ENCODE measurements at regions not wholly inside any gene's neighbourhood (a gene's known extent, or its start where the extent isn't known, plus 50 kb on each side); places are given as distances from the start of the nearest gene placed in this dataset.

DNA sequence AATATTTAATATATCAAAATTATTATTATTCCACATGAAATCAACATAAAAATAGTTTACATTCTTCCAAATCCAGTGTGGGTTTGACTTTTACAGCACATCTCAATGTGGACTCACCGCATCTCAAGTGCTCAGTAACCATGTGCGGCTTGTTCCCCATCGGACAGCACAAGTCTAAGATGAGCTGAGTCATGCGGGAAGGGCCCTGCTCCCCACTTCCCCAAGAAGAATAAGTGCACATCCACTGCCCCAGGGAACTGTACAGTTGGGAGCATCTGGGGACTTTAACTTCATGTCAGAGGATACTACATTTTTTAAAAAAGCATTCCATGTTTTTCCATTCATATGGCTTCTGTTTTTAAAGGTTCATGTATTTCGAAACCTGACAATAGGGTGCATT is 325.6 kb downstream of the BTBD3 start:
- TF ChIP-seq CEBPB (IDR thresholded peaks at IDR 0.05) (no peak), EP300 (IDR thresholded peaks at IDR 0.05; ENCODE audit: borderline replicate concordance) (no peak), NFIC (IDR thresholded peaks at IDR 0.05) (no peak), FOXM1 (IDR thresholded peaks at IDR 0.05; ENCODE audit: borderline replicate concordance, low read depth) (no peak), EGR1 (IDR thresholded peaks at IDR 0.05) (no peak), YY1 (IDR thresholded peaks at IDR 0.05; ENCODE audit: low read depth) (no peak)
- TF ChIP-seq, protein P1, sequence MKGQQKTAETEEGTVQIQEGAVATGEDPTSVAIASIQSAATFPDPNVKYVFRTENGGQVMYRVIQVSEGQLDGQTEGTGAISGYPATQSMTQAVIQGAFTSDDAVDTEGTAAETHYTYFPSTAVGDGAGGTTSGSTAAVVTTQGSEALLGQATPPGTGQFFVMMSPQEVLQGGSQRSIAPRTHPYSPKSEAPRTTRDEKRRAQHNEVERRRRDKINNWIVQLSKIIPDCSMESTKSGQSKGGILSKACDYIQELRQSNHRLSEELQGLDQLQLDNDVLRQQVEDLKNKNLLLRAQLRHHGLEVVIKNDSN (IDR thresholded peaks at IDR 0.05): no peak

DNA sequence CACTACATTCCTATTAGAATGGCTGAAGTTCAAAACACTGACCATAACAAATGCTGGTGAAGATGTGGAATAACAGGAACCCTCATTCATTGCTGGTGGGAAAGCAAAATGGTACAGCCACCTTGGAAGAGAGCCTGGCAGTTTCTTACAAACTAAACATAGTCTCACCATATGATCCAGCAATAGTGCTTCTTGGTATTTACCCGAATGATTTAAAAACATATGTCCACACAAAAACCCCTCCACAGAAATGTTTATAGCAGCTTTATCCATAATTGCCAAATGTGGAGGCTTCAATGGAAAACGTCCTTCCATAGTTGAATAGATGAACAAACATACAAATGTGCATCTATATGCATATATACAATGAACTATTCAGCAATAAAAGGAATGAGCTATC is 330.8 kb downstream of the BTBD3 start:
- TF ChIP-seq TAF1 (IDR thresholded peaks at IDR 0.05; ENCODE audit: low read depth): no peak

- TF ChIP-seq, protein P2, sequence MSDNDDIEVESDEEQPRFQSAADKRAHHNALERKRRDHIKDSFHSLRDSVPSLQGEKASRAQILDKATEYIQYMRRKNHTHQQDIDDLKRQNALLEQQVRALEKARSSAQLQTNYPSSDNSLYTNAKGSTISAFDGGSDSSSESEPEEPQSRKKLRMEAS (IDR thresholded peaks at IDR 0.05): no peak
- TF ChIP-seq EGR1 (IDR thresholded peaks at IDR 0.05): no peak
- no peak for TF ChIP-seq TEAD4 (IDR thresholded peaks at IDR 0.05)
- TF ChIP-seq FOXM1 (IDR thresholded peaks at IDR 0.05; ENCODE audit: borderline replicate concordance, low read depth): no peak
- TF ChIP-seq ZBTB7A (IDR thresholded peaks at IDR 0.05; ENCODE audit: low read depth): no peak
- TF ChIP-seq, protein P3, sequence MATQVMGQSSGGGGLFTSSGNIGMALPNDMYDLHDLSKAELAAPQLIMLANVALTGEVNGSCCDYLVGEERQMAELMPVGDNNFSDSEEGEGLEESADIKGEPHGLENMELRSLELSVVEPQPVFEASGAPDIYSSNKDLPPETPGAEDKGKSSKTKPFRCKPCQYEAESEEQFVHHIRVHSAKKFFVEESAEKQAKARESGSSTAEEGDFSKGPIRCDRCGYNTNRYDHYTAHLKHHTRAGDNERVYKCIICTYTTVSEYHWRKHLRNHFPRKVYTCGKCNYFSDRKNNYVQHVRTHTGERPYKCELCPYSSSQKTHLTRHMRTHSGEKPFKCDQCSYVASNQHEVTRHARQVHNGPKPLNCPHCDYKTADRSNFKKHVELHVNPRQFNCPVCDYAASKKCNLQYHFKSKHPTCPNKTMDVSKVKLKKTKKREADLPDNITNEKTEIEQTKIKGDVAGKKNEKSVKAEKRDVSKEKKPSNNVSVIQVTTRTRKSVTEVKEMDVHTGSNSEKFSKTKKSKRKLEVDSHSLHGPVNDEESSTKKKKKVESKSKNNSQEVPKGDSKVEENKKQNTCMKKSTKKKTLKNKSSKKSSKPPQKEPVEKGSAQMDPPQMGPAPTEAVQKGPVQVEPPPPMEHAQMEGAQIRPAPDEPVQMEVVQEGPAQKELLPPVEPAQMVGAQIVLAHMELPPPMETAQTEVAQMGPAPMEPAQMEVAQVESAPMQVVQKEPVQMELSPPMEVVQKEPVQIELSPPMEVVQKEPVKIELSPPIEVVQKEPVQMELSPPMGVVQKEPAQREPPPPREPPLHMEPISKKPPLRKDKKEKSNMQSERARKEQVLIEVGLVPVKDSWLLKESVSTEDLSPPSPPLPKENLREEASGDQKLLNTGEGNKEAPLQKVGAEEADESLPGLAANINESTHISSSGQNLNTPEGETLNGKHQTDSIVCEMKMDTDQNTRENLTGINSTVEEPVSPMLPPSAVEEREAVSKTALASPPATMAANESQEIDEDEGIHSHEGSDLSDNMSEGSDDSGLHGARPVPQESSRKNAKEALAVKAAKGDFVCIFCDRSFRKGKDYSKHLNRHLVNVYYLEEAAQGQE (IDR thresholded peaks at IDR 0.05; ENCODE audit: low read depth): no peak
- no peak for TF ChIP-seq EP300 (IDR thresholded peaks at IDR 0.05; ENCODE audit: borderline replicate concordance)
- TF ChIP-seq, protein P1 (IDR thresholded peaks at IDR 0.05): no peak
- no peak for TF ChIP-seq CREB1 (IDR thresholded peaks at IDR 0.05; ENCODE audit: low read depth)
- TF ChIP-seq YY1 (IDR thresholded peaks at IDR 0.05; ENCODE audit: low read depth): no peak
Measured at GRCh38 chr20:12252793-12253192, 335.1 kb downstream of the BTBD3 start.

DNA sequence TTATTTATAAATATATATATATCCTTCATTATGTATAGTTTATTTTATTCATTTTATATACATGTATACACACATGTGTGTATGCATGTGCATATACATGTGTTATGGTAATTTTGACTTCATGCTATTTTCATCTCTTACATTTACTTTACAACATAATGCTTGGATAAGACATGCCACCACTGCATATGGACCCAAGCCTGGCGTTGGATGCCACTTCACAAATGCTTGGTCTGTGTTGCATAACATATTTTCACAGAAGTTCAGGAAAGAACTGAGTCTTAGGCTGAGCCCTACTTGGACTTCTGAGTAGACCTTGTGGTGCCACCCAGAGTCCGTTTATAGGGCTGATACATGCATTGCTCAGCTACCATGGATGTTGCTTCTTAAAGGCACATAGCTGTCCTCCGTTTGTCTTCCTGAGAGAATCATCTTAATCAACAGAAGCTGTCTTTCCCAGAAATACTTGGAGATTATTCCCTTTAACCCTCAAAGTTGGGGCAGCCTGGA is 337.8 kb downstream of the BTBD3 start:
- no peak for TF ChIP-seq YY1 (IDR thresholded peaks at IDR 0.05; ENCODE audit: low read depth)
- no peak for TF ChIP-seq NFIC (IDR thresholded peaks at IDR 0.05)
- TF ChIP-seq CEBPB (IDR thresholded peaks at IDR 0.05): no peak
- TF ChIP-seq EP300 (IDR thresholded peaks at IDR 0.05; ENCODE audit: borderline replicate concordance): no peak
- no peak for TF ChIP-seq TCF12 (IDR thresholded peaks at IDR 0.05; ENCODE audit: low read depth)
- TF ChIP-seq CREB1 (IDR thresholded peaks at IDR 0.05; ENCODE audit: low read depth): no peak
- no peak for TF ChIP-seq TAF1 (IDR thresholded peaks at IDR 0.05; ENCODE audit: low read depth)
- TF ChIP-seq, protein P3 (IDR thresholded peaks at IDR 0.05; ENCODE audit: low read depth): no peak
- TF ChIP-seq, protein P2 (IDR thresholded peaks at IDR 0.05): no peak
- TF ChIP-seq, protein P1 (IDR thresholded peaks at IDR 0.05): no peak
- TF ChIP-seq FOXM1 (IDR thresholded peaks at IDR 0.05; ENCODE audit: borderline replicate concordance, low read depth): no peak
- TF ChIP-seq EGR1 (IDR thresholded peaks at IDR 0.05): no peak
- TF ChIP-seq RAD21 (IDR thresholded peaks at IDR 0.05; ENCODE audit: low read depth): no peak
- no peak for TF ChIP-seq TEAD4 (IDR thresholded peaks at IDR 0.05)
- TF ChIP-seq ZBTB7A (IDR thresholded peaks at IDR 0.05; ENCODE audit: low read depth): no peak

GRCh38 chr20:12256806-12257205 is 339.1 kb downstream of the BTBD3 start:
- TF ChIP-seq CREB1 (IDR thresholded peaks at IDR 0.05; ENCODE audit: low read depth) (no peak), ZBTB7A (IDR thresholded peaks at IDR 0.05; ENCODE audit: low read depth) (no peak), FOXM1 (IDR thresholded peaks at IDR 0.05; ENCODE audit: borderline replicate concordance, low read depth) (no peak), CEBPB (IDR thresholded peaks at IDR 0.05) (no peak), NFIC (IDR thresholded peaks at IDR 0.05) (no peak), EGR1 (IDR thresholded peaks at IDR 0.05) (no peak)
- TF ChIP-seq, protein P1 (IDR thresholded peaks at IDR 0.05): no peak
- TF ChIP-seq, protein P2 (IDR thresholded peaks at IDR 0.05): no peak

Measured in Ishikawa (cell line).